ENCODE measurements at regions not wholly inside any gene's neighbourhood (a gene's known extent, or its start where the extent isn't known, plus 50 kb on each side); places are given as distances from the start of the nearest gene placed in this dataset.

DNA sequence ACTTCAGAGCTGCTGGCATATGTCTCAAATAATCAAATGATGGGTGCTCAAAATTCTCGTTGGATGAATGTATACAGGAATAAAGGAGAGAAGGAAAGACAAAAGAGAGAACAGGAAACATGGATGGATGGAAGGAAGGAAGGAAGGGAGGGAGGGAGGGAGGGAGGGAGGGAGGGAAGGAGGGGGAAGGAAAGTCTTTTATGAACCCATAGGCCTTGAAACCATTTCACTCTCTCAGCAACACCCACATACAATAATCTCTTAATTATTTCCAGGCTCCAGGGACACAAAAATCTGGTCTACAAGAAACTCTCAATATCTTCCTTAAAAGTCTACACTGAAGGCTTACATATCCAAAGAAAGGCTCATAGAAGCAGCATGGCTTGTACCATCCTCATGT, 363.4 kb upstream of the TMPO start:
- no peak for DNase-seq

DNA sequence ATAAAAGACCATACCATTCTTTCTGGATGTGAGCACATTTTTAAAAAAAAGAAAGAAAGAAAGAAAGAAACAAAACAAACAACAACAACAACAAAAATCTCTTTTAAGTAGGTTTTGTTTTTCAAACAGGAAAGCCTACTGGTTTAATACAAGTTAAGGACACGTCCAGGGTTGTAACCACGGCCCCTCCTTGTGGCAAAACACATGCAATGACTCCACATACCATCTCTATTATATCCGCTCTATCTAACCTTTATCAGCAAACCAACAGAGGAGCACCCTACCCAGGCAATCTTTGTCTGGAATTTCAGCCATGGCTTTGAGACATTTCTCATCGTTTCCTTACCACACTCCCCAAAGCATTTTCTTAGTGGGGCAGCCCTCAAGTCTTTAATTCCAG, 360.5 kb upstream of the TMPO start:
- DNase-seq = no peak

DNA sequence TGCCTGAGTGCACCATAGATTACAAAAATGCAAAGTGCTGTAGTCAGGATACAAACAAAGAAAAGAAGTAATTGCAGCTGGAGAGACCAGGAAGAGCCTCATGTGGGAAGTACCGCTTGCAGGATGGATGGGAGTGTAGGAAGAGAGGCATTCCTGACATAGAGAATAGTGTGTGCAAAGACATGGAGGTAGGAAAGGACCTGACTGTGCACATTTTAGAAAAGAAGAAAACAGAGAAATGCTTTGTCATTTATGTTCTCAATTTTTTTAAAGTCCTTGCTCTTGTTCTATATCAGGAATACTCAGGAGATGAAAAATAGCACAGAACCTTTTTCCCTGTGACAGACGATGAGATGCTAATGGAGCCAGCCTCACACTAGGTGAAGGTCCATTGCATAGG, 358.7 kb upstream of the TMPO start:
- DNase-seq = no peak

DNA sequence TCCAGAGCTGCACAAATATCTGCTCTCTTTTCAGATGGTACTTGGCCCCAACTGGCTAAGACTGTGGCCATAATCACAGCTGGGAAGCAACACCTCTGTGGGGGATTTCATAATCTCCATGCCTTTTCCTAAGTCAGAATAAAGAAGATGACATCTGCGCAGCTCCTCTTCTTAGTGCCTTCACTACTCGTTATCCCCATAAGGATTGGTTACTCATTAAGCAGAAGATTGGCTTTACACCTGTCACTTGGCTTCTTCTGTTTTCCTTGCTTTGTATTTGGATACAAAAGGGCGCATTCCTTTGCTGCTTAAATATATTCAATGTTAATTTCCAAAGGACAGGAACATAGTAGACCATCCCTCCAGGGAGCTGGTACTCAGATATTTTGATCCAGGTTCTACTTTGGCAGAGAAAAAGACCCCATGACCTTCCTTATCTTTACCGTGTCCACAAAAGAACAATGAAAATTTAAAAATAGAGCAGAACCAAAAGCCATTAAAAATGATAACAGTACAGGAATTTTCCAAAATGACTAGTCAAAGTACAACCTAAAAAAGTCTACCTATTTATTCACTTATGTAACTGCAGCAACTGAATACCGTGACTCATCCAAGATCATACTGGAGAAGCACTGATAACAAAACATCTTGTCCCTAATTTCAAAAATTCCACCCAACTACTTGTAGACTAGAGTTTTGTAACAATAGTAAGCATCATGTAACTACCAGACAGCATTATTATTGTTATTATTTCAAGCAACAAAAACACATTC, 352.3 kb upstream of the TMPO start:
- no peak for DNase-seq

DNA sequence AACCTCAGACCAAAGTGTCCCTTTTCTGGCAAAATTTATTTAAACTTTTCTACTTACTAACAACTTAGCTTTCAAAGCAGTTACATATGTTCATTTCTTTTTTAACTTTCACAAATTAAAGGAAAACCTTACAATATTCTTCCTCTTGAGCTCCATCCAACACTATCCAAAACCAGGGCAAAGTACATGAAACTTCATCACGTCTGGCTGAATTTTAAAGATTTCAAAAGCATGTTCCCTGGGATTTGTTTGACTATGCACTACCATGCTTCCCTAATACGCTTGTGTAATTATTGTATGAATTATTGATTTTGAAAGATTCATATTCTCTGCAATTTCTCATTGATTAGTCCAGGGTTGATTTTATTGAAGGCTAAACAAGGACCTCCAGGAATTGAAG, 343.1 kb upstream of the TMPO start:
- no peak for DNase-seq

DNA sequence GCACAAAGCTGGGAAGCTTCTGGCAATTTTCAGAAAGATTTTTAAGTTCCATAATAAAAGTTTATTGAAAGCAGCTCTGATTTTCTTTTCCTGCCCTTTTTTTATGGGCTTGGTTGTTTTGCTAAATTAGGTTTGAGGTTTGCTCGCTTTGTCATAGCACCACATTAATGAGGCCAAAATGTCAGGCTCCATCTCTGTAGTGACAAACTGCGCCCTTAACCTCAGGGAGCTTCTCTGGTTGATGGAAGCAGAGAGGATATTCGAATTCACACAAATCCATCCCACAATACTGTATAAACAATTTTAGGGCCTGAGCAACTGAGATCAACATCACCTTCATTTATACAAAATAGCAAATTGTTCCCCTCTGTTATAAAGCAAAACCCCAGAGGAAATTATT, 342.6 kb upstream of the TMPO start:
- no peak for DNase-seq

DNA sequence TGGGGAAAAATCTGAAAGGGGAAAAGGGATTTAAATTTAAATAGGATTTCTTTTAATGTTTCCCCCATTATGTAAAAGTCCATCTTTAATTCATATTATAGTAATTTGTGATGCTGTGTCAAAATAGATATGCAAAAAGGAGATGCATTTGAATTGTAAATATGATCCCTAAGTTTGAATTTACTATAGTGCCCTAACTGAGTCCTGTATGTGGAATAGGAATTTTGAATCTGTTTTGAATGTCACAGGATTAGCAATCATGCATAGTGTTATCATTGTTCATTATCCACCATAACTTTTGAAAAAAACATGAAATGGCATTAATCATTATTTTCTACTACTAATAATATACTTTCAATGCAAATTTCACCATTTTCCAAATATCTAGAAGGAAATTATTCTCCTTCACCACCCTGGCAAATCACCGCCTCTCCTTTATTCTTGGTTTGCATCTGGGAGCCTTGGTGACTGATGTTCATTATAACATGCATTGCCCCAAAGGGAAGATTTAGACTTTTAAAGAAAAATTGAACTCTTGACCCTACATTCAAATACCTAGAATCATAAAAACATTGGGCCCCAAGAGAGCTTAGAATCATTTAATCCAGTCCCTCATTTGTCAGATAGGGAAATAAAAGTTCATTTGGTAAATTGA, 341.5 kb upstream of the TMPO start:
- no peak for DNase-seq

DNA sequence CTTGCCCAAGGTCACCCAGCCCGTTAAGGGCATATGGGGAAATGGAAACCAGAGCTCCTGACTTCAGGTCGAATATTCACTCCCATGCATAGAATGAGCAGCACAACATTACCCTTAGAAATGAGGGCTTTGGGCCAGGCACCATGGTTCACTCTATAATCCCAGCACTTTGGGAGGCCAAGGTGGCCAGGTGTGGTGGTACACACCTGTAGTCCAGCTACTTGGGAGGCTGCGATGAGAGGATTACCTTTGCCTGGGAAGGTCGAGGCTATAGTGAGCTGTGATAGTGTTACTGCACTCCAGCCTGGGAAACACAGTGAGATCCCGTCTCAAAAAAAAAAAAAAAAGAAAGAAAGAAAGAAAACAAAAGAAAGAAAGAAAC, 341.0 kb upstream of the TMPO start:
- no peak for DNase-seq

DNA sequence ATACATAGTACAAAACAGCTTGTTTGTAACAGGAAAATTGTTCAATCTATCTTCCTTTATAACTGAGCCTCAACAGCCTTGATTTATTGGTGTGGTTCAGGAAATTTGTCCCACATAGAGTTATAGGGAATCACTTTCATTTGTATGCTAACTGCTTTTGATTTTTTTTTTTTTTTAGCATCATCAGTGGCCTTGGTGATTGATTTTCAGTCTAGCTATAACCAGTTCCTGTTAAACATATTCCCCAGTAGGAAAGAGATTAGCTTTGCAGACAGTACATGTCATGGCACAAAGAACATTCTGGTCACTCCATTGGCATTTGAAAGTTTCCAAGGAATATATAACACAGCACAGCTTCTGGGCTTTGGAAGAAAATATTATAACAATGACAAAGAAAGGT, 337.3 kb upstream of the TMPO start:
- no peak for DNase-seq

DNA sequence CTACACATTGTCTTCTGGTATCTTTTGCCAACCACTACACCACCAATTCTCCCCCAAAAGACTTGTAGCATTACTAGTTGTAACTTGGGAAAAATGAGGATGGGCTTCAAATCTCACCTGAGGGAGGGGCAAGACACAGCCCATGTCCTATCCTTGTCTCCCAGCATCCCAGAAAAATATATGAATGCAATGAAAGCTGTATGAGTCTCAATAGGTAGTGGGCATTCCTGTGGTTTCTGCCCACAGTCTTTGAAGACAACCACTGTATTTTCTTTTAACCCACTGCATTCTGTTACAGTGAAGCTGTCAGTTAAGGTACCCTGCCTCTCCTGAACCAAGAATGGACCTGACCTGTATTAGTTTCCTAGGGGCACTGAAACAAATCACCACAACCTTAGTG, 336.2 kb upstream of the TMPO start:
- DNase-seq = no peak

DNA sequence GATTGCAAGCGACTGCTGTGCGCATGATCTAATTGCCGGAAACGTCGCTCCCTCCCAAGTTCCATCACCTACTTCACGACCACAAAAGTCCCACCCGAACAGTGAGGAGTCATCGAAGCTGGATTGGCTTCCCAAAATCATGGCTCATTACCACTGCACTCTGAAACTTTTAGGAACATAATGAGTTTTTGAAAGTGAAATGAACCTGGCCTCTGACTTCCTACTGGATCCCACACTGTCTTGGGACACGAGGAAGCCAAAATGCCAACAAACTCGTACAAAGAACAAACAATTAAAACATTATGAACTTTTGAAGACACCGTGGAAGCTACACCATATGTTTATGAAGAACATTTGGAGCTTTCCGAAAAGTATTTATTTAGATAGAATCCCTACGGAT, 334.8 kb upstream of the TMPO start:
- no peak for DNase-seq

DNA sequence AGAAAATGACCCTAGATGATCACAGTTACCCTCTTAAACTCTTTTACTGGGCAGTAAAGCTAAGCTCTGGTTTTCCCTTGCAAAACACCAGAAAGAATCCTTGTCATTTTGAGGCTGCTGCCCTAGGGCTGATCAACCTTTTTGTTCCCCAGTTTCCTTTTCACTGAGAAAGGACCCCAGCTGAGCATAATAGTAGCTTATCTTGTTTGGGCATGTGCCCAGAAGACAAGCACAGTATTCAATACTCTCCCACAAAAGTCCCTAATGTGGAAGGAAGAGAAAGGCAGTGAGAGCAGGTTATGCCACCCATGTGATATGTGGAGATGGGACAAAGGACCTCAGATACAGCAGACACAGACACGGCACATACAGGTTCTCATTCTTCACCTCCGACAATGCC, 332.6 kb upstream of the TMPO start:
- DNase-seq = no peak

DNA sequence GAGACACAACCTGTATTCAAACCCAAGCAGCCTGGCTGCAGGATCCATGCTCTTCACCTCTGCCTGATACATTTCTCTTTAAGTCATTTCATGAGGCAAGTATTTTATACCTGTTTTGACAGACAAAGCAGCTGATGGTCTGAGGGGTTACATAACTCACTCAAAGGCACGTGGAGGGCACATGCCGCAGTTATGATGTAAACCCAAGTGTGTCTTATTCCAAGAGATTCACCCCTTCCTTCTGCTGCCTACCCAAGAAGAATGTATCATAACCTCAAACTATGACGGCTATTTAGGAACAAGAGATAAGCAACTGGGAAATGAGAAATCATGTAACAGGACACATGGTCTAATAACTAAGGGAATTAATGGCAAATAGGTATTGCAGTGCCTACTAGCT, 329.8 kb upstream of the TMPO start:
- no peak for DNase-seq

DNA sequence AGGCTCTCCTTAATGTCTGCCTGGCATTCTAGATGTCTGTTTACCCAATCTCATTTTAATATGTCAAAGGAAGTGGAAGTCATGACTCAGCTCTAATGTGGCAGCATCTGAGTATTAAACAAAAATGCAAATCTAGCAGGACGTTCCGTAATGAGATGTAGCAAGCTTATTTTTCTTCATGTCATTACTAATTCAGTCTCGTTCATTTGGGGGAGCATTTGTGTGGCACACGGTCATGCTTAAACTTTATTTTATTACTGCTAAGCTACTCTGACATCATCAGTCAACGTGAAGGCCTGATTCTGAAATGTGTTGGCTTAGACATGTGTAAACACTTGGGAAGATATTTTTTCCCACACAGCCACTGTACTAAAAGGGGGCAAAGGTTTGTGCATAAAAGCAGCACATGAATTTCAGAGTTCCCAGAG, 326.7 kb upstream of the TMPO start:
- no peak for DNase-seq

DNA sequence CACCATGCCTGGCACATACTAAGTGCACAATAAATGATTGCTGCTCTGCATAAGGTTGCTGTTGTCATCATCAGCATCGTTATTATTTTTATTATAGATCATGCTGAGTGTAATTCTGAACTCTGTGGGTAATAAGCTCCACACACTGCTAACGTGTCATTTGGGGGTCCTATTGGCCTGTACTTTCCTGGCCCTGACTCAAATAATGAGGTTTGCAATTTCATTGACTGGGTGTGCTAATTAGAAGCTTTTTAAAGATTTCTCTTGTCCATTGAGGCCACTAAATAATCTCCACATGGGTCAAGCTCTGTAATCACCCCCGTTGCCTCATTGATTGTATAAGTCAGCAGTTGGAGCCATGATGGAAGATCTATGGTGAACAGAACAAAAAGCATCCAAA, 320.8 kb upstream of the TMPO start:
- no peak for DNase-seq

DNA sequence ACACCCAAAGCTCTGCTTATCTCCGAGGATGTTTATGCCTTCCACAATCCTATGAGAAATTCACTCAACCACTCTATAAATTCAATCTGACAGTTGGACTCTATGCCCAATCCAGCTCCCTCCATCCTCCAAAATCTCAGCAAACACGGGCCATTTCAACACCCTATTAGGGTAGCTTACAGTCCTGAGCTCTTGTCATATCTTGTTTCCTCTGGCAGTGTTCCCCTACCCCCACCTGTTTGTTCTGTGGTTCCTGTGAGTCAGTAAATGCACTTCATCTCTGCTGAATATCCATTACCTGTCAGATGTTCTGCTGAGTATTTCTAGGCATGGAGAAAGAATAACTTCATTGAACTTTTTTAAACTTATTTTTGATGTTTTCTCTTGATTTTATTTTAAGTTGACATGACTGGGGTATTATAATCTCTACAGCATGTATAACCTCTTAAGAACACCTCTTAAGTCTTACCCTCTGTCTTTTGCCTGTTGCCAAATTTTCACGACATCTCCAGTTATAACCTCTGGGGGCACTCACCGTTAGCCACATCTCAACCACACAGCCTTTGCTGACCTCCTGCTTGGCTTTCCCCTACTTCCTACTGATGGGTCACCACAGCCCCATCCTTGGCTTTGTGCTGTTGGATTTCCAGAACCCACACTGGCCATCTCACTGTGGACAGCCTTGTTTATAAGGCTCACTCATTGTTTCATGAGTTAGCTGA, 317.0 kb upstream of the TMPO start:
- DNase-seq = no peak

DNA sequence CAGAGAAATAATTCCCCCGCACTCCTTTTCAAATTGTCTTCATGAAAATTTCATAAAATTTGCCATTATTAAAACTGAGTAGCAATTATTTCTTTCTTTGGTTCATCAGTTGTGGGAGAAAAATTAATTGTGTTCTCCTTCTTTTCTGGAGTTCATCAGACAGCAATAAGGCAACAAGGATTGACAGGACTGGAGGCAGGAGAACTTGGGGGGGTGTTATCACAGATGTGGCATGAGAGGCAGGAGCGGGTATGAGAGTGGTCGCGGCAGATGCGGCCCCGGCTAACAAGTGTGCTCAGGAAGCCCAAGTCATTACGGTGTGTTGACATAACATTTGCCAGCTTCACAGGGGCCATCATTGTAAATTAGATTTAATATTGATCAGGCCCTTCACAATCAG, 306.6 kb upstream of the TMPO start:
- no peak for DNase-seq

DNA sequence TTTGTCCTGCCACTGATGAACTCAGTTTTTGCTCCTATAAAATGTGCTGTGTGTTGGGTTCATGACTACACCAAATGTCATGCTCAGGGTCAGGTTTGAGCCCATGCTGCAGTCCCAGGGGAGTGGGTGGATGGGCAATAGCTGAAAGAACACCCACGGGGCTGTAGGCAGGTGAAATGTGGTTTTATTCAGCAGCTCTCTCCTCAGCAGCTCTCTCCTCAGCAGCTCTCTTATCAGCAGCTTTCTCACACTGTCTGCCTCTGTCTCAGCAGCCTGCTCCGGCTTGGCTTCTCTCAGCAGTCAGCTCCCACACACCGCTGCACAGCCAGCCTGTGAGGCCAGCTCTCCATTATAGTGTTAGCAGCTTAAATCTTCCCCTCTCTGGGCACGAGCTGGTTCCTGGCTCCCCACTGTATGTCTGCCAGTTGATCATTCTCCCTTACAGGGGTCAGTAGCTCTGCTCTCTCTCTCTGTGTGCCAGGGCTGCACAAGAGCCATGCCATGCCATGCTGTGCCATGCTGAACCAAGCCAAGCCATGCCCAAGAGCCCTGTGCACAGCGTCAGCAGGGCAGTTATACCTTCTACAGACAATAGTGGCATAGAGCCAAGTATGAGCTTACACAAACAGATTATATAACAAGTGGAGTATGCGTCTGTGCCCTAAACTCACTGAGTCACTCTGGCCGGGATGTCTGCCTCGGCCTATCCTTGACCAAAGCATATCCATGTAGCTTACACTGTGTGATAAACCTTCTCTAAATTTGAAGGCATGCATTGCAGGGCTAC, 303.3 kb upstream of the TMPO start:
- no peak for DNase-seq

DNA sequence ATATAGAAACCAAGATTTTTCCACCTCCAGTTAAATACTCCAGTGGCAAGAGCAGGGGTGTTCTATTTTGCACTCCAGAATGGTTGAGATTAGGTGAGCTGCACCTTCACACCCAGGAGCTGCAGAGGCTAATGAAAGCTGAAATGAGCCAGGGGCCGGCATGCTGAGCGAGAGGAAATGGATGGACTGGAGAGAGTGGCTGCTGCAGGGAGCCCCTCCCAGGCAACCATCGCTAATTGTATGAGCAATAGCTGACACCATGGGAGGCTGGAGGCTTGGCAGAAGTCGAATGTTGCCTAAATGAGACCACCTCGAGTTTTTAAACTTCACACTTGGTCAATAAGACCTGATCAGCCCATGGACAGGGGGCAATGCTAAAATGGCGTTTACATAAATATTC, 301.8 kb upstream of the TMPO start:
- DNase-seq = no peak

DNA sequence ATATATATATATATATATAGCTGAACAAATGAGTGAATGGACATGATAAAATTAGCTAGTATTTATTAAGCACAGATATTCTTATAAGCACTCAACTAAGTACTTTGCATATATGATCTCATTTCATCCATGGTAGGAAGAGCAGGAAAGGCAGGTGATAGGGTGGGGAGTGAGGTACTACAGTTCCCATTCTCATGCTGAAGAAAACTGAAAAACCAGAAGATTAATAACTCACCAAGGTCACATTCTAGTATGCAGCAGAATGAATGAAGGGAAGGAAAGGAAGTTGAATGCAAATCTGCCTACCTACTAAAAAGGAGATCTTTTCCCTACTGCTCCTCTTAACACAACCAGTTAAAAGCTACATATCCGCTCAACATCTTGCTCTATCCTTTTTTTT, 298.1 kb upstream of the TMPO start:
- DNase-seq = no peak

DNA sequence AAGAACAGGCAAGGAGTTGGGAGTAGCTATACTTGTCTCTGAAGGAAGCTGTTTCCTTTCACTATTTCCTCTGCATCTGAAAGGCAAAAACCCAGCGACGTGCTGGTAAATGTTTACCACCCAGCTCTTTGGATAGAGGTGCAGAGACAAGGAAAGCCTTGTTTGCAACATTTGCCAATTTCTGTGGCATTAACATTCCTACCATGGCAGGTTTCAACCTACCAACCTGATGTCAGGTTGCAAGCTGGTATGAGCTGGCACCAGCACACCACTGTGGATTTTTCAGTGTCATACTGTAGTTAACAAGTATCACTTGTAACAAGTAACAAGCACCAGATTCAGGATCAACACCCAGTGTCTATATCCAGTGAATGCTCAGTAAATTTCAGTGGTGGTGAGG, 294.8 kb upstream of the TMPO start:
- no peak for DNase-seq

DNA sequence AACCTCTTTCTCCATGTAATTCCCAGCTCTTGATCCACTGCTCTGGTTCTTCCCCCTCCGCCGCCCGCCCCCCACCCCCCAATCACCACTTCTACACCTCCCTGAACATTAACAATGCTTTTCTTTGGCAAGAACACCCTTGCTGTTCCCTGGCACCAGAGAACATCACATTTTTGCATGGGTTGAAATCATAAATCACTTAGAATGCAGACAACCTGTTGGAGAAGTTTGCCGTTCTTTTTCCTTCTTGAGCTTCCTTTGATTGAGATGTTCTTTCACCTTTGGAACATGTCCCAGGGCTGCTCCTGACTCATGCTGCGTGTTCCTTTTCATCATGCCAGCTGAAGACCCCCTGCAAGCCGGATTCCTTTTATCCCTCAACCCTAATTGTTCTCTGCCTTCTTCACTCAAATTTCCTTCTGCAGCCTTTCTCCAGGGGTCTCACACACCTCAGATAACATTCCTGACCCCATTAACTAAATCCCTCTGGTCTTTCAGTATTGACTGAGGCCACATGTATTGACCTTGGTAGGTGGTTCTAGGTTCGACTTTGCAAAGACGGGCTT, 294.1 kb upstream of the TMPO start:
- no peak for DNase-seq

DNA sequence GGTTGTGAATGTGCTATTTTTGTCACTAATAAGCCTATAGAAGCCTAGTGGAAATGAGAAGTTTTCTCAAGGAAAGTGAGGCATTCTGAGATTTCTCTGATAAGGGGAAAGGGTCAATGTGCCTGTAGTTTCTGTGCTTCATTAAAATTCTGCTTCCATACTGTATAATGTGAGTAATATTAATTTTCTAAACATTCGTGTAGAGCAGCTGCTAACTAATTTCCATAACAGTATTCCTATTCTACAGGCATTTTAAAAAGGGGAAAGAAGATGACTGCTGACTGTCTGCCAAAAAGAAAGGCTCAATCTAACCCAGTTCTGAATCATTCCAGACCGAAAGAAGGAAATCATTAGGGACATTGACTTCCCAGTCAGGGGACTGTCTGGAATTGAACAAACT, 293.3 kb upstream of the TMPO start:
- DNase-seq = no peak

Data from effector CD4-positive, alpha-beta T cell (primary cell).